ENCODE measurements at regions not wholly inside any gene's neighbourhood (a gene's known extent, or its start where the extent isn't known, plus 50 kb on each side); places are given as distances from the start of the nearest gene placed in this dataset.

DNA sequence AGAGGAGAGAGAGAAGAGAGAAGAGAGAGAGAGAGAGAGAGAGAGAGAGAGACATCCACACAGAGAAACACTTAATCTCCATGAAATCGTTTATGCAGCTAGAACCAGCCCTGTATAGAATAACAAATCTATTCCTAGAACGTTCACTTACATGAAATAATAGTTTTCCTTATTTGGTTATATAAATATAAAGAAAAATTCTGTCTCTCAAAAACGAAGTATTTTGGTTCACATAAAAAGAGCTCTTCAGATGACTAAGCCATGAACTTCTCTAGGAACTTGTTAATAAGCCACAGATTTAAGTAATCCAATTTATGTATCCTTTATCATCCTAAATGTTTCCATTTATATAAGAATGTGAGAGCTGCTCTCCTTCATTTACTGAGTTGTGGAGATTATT, 1315.1 kb upstream of the PCDH7 start:
- no peak for DNase-seq

GRCh38 chr4:29415771-29416170, 1304.4 kb upstream of the PCDH7 start:
- DNase-seq: no peak

DNA sequence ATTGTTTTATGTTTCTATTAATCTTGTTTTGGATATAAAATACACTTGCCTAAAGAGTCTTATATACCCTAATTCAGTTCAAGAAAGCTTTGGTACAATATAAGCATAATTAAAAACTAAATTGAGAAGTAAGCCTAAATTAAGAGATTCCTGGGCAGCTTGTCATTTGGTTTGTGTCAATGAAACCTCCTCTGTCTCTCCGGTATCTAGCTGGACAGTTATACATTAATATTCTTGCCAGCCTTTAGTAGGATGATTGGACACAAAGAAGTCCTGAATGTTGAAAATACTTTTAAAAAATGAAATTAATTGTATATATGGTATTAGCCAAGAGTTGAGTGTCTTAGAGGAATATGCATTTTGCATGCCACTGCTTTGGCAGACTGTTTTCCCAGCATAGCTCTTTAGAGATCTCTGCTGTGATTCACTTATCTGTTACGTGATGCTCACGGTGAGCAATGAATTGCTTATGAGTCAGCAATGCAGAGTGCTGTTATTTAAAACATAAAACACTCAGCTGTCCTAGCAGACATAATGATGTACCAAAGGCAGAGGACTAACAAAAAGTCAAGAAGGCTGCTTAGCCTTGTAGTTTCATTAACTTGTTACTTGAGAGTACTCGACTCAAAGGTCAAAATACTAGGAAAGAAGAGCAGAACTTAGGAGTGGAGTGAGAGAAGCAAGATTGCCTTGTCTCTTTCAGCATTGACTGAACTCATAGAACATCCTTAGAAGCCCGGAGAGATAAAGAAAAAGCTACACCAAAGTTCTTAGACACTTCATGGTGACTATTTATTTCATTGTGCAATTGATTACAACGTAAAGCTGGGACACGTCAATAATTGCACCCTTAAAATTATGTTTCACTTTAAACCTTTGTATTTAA, 1296.1 kb upstream of the PCDH7 start:
- peak; percentile 63 for DNase-seq

DNA sequence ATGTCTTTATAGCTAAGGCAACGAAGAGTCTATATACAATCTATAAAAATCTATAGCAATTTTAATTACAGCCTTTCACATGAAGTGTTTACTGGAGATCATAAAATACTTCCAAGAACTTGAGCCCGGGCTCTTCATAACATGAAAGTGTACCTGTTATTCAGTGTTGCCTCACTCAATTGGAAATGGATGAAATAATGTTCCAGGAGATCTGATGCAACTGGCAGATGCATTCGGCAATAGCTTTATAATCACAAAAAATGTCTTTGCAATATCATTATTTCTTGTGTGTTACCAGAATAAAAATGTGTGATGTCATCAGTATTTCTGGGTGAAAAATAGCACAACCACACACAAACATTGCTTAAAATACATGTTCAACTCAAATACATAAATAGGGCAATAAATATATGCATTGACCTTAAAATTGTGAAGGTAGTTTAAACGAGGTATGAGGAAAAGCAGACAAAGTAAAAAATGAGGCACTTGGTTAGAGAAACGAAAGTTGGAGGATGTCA, 1266.8 kb upstream of the PCDH7 start:
- DNase-seq: no peak

DNA sequence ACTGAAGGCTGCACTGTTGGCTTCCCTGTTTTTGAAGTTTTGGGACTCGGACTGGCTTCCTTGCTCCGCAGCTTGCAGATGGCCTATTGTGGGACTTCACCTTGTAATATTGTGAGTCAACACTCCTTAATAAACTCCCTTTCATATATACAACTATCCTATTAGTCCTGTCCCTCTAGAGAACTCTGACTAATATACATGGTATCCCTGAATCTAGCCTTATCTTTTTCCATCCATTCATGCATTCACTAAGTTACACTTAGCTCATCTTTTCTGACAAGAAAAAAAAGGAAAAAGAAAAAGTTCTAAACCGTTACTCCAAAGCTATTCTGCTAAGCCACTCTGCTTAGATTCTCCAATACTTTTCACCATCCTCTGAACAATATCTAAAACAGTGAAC, 1260.2 kb upstream of the PCDH7 start:
- no peak for DNase-seq

GRCh38 chr4:29467044-29467717, 1253.0 kb upstream of the PCDH7 start:
- peak; percentile 8 for DNase-seq
